Germinal center (tissue), 1 donor: ENCODE measurements at regions not wholly inside any gene's neighbourhood (a gene's known extent, or its start where the extent isn't known, plus 50 kb on each side); places are given as distances from the start of the nearest gene placed in this dataset.

Experiments
- DNase-seq: peaks from one replicate; pipeline ENCODE4 v3.0.0; 2012; ENCODE audit warnings: mixed read lengths, low spot score

- DNase-seq: no peak
Measured at GRCh38 chr3:124497487-124497886, 232.8 kb upstream of the UMPS start.

DNA sequence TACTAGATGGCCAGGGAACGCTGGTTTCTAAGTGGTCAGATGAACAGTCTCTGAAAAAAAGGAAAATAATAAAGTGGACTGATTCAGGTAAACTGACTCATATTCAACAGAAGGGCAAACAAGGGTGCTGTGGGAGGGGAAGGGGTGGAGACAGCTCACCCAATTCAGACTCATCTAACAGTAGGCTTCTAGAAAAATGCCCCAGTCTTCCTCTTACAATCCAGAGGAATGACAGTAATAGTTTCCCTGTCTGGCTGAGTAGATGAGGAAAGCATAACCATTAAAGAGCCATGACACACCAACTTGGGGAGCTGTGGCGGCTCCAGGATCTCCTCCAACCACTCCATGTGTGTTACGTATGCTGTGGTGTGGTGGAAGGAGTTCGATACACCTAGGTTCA is 231.4 kb upstream of the UMPS start:
- DNase-seq: no peak

DNA sequence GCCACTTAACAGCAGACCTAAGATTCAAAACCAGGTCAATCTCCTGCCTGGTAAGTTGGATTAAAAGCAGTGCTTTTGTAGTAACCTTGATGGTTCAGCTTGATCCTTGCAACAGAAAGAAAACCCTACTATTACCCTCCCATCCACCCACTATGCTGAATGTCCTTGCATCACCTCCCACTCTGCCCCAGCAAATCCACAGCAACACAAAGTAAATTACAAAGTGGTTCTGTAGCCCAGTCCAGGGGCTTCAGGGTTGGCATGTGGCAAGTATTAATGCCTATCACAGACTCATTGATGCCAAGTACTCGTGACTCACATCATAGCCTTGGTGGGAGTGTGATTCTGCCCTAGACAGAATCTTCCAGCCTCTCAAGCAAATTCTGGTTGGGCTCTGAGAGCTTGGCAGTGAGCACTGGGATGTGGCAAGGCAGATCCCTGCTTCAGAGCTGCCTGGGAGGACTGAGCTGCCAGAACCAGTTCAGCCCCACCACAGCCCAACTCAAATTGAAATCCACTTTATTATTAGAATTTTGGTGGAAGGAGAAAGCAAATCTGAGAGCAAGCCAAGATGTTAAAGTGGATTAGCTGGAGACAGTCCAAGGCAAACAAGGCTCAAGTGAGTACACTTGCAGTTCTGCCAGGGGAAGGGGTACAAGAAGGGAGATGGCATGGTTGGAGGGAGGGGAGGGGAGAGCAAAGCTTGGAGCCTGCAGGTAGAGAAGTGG is 225.8 kb upstream of the UMPS start:
- no peak for DNase-seq

GRCh38 chr3:124509884-124510283 is 220.4 kb upstream of the UMPS start:
- DNase-seq: no peak

- no peak for DNase-seq
Measured at GRCh38 chr3:124510290-124510689, 220.0 kb upstream of the UMPS start.

DNA sequence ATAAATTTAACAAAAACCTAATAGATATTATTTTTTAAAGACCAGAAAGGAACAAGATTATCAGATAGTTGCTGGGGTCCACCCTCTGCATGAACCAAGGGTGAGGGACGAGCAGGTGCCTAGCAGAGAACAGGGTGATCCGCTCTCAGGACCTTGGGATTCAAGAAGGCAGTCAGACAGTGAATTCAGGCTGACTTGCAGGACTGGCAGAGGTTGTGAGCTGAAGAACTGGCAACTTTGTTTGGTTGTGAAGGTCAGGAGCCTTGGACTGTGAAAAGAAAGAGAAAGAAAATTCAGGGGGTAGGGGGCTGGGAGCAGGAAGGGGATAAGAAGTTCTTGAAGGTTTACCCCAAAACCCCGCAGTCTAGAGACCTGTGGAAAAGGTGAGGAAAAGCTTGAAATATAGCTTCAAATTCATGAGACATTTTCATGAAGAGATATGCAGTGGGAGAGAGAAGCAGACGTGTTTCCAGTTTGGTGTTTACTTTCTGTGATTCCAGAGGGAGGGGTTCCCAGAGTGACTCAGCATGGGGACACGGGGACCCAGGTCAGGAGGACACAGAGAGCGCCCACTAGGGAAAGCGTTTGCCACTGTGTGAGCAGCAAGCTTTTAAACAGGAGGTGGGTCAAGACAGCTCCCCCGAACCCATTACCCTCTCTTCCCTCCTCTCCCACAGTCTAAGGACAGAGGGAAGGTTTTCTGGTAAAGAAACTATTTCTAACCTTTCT is 217.2 kb upstream of the UMPS start:
- no peak for DNase-seq

DNA sequence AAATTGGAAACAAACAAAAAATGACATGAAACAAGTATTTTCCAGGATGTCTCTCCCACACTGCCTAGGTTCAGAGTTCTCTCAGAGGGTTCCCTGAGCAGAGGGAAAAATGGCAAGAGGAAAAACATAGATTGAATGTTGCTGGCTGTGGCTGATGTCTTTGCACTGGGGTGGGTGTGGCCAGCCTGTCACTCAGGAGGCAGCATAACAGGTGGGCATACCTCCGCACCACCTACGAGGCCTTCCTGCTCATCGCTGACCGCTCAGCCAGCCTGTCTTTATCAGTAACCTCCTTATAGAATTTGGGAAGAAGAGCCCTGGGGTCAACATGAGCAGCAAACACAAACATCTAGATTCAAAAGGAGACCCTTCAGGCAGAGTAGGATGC is 216.6 kb upstream of the UMPS start:
- DNase-seq: no peak

GRCh38 chr3:124514683-124515082 is 215.6 kb upstream of the UMPS start:
- no peak for DNase-seq

DNA sequence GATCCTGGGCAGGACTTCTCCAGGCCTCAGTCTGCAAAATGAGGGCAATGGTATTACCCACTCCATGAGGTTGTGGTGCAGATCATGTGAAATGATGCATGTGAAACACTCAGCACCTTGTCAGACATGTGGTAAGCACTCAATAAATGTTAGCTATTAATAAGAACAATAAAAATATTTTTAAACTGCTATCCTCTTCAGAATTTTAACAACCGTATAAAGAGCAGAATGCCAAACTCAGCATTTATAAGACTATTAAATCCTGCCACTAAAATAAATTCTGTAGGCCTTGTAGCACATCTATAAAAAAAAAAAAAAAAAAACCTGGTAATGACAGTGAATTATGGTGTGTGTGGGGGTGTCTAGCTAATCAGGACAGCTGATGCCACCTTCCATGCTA is 213.9 kb upstream of the UMPS start:
- no peak for DNase-seq

- DNase-seq: no peak
Measured at GRCh38 chr3:124517306-124517705, 212.9 kb upstream of the UMPS start.

- no peak for DNase-seq
Measured at GRCh38 chr3:124518350-124518749, 211.9 kb upstream of the UMPS start.

- no peak for DNase-seq
Measured at GRCh38 chr3:124519591-124520194, 210.6 kb upstream of the UMPS start.

DNA sequence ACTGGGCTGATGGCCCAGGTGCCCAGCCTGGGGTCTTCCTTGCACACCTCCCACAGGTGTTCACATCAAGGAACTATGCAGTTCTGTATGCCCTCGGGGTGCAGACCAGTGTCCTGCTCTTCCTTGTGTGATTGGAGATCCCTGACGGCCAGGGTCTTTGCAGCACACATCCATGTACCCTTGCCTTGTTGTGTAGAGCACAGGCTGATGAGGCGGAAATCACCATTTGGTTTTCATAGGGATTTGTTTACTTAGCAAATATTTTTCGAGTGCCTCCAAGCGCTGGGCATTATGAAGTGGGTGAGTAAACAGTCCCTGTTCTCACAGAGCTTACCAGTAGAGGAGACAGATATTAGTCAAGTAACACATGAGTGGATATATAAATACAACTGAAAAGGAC is 209.3 kb upstream of the UMPS start:
- no peak for DNase-seq

DNA sequence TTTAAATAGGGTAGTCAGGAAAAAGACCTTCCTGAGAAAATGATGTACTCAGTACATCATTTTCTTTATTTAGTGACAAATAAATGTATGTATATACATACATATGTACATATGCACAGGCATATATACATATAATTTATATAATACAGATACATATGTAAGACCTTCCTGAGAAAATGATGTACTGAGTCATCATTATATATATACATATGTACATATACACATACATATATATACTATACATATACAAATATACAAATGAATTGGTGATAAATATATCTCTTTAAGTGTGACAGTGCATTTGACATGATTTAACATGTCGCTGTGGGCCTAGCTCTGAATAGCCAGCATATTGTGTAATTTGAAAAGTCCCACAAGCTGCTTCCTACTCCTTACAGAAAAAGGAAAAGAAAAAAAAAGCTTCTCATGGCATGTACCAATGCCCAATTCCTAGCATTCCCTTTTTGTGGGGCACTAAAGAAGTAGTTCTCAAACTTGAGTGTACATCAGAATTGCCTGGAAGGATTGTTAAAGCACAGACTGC is 208.1 kb upstream of the UMPS start:
- no peak for DNase-seq

DNA sequence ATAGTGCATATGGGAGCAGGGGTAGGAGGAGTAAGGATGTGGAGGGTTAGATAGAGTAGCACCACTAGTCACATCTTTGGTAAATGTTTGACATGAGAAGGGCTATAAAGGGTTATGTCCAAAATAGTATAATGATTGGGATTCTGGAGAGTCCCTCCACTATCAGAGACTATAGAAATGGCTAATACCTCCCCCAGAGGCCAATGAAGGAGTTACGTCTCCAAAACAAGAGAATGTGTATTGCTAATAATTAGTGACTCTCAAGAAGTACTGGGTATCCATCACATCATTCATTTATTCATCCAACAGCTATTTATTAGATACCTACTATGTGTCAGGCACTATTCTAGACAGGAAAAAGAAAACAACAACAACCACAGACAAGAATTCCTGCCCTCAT is 203.7 kb upstream of the UMPS start:
- DNase-seq: no peak

DNA sequence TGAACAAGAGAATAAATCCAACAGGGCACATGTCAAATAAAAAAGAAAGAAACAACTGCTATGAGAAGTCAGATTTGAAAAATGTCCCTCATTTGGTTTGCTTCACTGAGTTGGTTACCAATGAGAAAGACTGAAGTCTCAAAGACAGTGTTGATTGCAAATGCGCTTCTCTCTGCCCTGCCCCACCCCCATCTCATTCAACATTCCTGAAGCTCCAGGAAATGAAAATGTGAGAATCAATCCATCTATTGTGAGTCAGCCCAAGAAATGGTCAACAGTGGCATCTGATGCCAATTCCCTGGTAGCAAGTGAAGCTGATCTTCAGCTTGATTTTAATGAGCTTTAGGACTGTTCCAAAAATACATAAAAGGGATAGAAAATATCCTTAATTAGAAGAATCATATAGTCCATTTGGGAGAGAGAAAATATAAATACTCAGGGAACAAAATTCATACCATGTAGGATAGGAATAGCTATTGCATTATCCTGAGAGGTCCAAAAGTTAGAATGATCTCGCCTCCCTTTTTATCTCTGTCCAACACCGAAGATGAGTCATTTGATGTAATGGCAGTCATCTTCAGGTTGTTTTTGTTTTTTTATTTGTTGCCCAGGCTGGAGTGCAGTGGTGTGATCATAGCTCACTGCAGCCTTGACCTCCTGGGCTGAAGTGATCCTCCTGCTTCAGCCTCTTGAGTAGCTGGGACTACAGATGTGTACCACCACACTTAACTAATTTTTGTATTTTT is 200.3 kb upstream of the UMPS start:
- no peak for DNase-seq

DNA sequence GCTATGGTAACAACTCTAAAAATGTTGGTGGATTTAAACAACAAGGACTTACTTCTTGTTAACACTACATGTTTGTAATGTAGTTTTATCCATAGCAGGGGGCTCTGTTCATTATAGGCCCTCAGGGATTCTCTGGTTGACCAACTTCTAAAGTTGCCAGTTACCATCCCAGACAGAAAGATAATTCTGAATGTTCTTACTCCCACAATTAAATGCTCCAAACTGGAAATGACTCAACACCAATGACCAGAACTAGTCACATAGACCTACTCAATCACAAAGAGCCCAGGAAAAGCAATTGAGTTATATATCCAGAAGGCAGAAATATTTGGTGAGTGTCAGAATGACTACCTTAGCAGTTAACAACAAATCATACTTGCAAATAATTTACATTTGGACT is 199.3 kb upstream of the UMPS start:
- no peak for DNase-seq

GRCh38 chr3:124532071-124532470 is 198.2 kb upstream of the UMPS start:
- DNase-seq: no peak

DNA sequence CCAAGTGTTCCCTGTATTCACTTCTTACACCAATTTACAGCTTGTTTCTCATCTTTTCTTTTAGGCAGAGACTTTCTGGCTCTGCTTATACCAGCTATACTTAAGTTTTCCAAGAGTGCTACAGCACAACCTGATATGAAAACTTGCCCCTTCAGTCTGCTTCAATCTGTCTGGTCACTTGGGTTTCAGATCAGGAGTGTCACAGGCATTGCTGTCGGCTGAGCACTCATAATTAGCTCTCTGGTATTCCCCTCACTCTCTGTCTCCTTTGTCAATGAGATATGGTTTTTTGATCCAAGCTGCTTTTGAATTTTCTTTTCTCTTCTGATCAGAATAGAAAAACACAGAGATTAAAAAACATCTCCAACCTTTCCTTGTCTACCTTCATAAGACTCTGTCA is 194.9 kb upstream of the UMPS start:
- no peak for DNase-seq

- DNase-seq: no peak
Measured at GRCh38 chr3:124540550-124541211, 189.6 kb upstream of the UMPS start.

- DNase-seq: no peak
Measured at GRCh38 chr3:124542214-124542869, 187.9 kb upstream of the UMPS start.
